Endothelial cell of hepatic sinusoid (primary cell): ENCODE measurements at regions not wholly inside any gene's neighbourhood (a gene's known extent, or its start where the extent isn't known, plus 50 kb on each side); places are given as distances from the start of the nearest gene placed in this dataset.

Source experiments
- in situ Hi-C: cut with HindIII; loops from 2 replicates; pipeline ENCODE4 v1.10.0; 2017; ENCODE audit warnings: low sequenced_read_pairs

DNA sequence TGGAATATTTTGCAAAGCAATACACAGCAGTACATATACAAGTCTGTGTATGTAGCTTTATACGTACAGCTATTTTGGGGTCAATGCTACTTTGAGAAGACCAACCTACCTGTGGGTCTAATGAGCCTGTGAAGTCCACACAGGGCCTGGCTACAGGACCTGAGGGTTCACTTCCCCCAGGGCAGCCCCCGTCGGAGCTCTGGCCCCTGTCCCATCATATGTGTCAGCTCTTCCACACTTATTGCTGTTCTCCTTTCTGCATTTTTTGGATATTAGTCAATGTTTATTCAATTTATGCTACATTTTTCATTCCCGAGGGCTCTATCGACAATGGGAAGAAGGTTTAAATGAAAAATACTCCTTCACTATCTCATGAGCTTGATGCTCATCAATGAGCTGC lies 1473.6 kb downstream of the BRD1 start:
- in situ Hi-C loops = no loop called here

DNA sequence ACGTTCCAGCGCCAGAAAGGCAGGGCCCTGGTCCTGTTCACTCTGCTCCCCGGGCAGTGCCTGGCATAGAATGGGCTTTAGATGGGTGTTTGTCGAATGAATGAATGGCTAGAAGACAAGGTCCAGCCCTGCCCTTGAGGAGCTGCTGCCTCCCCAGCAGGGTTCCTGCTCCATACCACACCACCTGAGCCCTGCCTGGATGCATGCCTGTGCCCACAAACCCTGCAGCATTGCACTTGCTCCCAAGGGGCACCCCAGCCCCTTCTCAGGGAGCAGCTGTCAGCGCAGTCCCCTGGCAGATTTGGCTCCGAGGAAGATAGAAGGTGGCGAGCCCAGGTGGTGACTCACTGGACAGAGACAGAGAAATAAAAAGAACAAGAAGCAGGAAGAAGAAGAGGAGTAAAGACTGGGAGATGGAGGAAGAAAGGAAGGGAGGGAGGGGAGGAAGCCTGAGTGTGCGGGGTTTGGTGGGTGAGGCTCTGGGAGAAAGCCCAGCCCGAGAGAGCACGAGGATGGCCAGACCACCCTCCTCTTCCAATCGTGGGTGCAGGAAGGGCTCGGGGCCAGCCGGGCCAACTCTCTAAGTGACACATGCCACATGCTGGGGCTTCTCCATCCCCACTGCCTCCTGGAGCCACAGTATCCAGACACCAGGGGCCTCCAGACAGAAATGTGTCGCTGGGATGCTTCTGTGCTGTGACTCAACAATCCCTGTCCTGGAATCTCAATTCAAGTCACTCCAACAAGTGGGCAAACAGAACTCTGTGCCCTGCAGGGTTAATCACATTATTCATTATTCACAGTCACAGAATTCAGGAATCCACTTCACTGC lies 1474.3 kb downstream of the BRD1 start:
- in situ Hi-C loops = no loop called here

DNA sequence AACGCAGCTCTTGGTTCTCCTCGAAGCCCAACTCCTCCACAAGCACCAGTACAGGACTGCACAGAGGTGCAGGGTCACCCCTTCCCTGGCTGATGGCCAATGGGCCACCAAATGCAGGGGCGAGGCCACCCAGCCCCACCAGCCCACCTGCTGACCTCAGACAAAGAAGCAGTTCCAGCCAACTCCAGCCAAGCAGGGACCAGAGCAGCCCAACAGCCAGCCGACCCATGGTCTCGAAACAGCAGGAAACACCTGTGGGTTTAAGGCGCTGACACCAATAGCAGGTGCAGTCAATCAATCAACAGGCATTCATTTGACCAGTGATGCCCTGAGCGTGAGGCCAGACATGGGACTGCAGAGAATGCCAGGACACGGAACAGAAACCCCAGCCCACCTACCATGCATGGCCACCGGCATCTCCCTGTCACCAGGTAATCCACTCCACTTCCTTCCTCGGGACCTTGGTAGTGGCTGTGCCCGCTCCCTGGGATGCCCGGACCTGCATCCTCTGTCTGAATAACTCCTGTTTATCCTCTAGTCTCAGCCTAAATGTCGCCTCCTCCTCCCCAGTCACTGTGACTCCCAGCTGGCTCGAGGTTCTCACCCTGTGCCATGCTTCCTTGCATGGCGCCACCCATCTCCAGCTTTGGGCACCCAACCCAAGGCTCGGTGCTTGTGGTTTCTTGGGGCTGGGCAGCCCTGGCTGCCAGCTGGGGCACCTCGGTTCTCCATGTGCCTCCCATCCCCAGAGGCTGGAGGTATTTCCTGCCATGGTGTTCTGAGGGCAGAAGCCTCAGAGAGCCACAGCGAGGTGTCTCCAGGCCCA lies 1475.4 kb downstream of the BRD1 start:
- in situ Hi-C loops = no loop called here

DNA sequence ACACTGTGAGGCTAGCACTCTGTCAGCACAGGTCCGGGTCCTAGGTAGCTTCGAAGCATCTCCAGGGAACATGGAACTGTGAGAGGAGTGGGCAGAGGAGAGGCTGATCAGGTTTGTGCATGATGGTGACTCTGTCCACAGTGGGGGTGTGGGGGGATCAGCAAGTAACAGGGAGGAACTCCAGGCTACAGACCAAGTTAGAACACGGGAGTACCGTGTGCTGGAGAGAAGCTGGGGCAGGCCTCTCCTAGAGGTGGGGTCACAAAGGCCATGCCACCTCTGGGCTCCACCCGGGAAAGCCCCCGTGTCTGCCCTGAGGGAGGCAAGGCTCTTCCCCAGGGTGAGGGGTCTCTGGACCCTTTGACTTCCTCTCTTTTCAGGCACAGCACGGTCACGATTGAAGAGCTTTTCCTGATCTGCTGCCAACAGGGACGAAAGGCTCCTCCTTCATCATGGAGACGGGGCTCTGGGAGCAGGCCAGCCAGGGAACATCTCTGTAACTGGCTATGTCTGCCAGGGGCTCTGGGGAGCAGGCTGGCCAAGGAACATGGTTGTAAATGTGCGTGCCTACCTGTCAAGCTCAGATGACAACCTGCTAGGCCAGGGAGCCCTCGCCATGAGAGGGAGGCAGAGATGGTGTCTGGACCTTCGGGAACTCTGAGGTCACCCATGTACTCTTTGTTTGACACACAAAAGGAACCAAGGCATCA lies 1476.1 kb downstream of the BRD1 start:
- in situ Hi-C loops = no loop called here

DNA sequence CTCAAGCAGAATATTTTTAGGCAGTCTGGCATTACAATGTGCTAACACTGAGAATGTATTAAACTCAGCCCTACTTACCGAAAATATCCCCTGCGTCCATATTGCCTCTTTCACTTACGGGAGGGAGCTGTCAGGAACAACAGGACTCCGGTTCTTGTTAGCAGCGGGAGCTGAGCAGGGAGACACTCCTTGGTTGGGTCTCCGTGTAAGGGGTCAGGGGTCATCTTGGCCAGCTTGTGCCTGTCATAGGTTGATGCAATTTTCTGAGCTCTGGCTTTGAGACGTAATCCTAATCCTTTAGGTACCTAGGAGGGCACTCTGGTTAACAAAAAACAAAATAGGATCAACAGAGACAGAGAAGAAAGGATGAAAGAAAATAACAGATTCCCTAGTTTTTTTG lies 1477.2 kb downstream of the BRD1 start:
- in situ Hi-C loops = no loop called here

DNA sequence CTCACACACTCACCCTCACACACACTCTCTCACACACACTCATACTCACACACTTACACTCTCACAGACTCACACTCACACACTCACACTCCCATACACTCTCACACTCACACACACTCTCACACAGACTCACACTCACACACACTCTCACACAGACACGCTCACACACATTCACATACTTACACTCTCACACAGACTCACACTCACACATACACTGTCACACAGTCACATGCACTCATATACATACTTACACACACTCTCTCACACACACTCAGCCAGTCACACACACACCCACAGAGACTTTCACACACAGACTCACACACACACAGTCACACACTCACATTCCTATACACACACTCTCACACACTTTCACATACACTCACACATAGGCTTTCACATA lies 1478.8 kb downstream of the BRD1 start:
- in situ Hi-C loops = no loop called here

DNA sequence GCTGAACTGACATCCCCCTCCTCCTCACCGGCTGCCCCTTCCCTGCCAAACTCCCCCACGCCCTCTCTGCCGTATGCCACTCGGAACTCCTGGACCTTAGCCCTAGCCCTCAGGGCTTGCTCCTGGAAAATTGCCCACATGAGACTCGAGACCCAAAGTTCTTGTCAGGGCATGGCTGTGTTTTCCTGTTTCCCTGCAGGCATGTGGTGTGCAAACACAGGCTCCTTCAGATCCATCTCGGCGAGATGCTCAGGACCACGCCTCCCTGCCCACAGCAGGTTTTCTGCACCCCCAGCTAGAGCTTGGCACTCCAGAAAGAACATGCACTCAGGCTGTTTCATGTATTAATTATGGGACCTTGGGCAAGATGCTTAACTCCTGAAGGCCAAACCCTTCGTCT lies 1480.4 kb downstream of the BRD1 start:
- in situ Hi-C loops = no loop called here

DNA sequence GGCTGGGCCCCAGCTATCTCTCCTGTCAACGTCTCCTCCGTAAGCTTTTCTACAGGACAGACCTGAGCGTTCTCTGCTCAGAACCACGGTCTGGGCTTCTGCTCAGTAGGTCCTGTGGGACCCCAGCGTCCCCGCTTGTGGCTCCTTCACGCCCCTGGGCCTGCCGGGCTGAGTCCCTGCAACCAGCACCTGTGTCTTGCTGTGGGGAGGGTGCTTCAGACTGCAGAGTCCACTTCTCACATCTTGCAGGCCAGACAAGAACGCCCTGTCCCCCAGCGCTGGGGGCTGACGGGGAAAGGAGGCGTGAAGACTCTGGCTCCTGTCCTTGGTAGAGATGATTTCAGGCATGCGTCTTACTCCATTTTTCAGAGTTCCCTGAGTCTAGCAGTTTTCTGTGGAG lies 1480.8 kb downstream of the BRD1 start:
- in situ Hi-C loops = no loop called here

DNA sequence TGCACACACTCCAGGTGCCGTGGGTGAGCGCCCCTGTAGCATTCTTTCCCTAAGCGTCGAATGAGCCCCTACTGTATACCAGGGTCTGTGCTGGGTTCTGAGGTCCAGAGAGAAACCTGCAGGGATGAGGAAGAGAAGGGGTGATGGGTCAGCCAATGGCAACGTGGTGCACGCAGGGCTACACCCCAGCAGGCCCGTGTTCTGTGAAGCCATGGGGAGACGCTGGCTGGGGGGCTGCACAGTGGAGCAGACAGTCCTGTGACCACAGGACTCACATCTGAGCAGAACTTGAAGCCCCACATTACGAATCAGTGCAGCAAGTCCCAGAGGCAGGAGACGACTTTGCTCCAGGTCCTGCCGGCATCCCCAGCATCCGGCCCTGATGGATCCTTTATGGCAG lies 1481.4 kb downstream of the BRD1 start:
- in situ Hi-C loops = no loop called here

DNA sequence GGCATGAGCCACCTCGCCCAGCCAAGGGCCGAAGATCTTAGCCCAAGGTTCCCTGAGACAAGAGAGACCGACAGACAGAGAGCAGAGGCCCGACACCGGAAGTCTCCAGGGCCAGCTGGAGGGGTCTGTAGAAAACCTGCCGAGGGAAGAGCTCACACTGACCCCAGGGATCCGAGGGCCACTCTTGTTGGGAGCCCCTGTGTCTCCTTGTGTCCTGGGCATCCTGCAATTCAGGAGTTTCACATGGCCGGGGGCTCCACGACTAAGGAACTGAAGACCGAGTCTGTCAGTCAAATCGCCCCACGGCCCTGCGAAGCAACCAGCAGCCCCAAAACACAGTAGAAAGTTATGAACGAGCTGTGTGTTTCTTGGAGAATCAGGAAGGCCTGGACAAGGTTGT lies 1482.0 kb downstream of the BRD1 start:
- in situ Hi-C loops = no loop called here

DNA sequence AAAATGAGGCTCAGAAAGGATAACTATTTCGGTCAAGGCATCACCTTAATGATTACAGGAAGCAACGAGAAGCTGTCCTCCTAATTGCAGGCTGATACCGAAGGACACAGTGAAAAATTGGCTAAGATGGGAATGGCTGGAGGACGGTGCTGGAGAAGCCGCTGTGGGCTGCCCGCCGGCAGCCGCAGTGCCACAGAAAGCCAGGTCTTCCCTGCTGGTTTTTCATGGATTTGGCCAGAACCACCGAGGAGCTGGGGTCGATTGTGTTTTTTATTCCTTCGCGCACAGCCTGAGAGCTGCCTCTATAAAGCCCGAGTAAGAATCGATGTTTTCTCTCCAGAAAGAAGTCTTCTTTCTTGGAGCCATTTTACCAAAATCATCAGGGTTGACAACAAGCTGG lies 1484.2 kb downstream of the BRD1 start:
- in situ Hi-C loops = no loop called here

DNA sequence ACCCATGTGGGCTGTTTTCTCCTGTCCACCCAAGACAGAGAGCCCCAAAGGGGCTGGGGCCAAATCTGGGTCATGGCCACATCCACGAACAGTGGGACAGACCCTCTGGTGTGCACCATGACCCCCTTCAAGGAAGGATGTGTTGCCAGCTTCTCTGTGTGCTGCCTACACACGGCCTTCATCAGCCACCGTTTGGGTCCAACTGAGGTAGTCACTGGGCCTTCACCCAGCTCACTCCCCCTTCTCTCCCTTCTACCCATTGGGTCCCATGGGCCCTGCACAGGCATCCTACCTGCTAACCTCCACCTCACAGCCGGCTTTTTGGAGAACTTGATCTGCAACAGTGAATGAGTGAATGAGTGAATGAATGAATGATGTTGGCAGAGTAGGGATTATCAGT lies 1484.9 kb downstream of the BRD1 start:
- in situ Hi-C loops = no loop called here

DNA sequence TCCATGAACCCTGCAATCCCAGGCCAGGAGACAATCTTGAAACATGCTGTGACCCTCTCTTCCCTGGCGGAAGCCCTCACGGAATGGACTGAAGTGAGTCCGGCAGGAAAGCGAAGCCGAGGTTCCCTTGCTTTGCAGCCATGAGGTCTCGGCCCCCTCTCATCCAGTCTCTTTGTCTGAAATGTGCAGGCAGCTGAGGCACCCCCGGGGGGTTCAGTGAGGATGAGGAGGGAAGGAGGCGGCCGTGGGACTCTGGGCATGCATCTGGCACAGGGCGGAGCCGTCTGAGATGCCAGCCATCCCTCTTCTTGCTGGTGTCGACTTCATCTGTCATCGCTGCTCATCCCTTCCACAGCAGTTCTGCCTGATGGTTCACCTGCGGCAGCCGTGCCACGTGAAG lies 1485.7 kb downstream of the BRD1 start:
- in situ Hi-C loops = no loop called here

DNA sequence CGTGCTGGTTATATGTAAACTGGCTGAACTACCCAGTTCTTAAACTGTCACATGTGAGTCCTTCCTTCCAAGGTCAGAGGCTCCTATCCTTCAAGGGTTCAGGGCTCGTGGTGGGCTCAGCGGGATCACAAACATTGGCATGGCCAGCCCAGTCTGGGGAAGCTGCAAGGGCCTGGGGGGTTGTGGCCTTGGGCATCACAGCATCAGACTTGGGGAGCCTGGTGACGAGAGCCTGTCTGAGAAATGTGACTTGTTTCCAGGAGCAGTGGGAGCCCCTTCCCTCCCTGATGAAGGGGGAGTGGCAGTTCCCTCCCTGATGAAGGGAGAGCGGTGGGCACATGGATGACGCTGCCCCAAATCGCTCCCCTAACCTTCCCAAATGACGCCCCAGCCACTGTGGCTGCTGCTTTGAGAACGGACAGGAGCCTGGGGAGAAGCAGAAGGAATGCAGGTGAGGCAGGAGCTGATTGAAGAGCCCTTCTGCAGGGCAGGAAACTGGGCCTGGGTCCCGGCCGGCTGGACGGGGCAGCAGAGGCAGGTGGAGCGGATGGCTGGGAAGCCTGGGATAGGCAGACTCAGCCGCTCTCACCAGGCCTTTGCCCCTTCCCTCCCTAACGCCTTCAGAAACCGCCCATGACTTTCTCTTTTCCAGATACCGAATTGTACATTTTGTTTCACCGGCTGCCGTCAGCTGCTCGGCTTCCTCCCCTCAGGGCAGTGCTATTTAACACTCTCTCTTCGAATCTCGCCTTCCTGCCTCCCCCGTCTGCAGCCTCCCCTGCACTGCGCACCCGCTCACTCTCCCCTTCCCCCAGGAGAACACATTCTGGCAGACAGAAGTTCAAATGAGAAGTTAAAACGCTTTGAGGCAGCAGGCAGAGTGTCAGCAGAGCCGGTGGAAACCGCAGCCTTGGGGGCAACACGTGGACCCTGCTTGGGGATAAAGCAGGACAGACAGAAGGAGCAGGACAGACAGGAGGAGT lies 1486.7 kb downstream of the BRD1 start:
- in situ Hi-C loops = no loop called here

DNA sequence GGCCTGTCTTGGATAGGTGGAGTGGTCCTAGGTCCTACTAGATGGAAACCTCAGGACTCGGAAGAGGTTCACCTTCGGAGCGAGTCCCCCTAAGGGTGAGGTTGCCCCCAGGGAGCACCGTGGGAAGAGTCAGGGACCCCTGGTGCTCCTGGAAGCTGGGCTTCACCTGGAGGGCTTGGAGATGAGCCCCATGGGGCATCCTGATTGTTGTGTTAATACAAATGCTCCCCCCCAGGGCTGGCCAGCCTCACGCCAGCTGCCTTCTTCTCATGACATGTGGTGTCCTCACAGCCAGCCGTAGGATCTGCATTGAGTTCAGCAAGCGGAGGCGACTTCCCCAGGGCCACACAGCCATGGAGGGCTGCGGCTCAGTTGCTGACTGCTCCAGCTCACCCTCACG lies 1487.5 kb downstream of the BRD1 start:
- in situ Hi-C loops = no loop called here

DNA sequence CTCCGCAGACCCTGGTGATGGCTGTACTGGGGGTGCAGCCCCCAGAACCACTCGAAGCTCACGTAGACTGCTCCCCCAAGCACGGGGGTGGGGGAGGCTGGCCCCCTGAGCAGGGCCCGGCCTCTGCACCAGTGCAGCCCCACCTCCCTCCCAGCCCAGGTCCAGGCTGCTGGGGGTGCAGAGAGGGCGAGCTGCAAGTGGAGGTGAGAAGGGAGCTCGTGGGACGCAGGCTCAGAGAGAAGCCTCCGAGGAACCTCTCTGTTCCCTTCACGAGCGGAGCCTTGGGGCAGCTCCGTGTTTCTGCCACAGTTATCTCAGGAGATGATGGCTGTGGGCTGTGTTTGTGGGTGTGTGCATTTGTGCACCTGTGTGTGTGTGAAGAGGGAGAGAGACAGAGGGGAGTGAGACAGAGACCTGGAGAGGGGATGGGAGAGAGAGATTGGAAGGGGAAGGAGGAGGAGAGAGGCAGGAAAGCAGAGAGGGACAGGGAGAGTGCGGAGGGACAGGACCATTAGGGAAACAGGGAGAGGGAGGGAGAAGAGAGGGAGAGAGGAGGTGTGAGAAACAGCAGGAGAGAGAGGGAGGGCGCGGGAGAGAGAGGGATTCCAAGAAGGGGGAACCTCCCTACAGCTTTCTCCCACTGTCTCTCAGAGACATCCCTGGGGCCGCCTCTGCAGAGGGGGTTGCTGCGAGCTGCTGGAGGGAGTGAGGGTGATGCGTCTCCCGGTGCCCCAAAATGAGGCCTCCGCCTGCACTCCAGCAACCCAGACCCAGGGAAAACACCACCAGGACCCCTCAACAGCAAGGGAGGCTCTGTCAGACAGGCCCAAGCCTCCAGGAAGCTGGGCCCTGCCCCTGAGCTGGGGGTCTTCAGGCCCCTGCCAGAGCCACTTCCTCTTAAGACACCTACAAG lies 1488.6 kb downstream of the BRD1 start:
- in situ Hi-C loops = no loop called here

DNA sequence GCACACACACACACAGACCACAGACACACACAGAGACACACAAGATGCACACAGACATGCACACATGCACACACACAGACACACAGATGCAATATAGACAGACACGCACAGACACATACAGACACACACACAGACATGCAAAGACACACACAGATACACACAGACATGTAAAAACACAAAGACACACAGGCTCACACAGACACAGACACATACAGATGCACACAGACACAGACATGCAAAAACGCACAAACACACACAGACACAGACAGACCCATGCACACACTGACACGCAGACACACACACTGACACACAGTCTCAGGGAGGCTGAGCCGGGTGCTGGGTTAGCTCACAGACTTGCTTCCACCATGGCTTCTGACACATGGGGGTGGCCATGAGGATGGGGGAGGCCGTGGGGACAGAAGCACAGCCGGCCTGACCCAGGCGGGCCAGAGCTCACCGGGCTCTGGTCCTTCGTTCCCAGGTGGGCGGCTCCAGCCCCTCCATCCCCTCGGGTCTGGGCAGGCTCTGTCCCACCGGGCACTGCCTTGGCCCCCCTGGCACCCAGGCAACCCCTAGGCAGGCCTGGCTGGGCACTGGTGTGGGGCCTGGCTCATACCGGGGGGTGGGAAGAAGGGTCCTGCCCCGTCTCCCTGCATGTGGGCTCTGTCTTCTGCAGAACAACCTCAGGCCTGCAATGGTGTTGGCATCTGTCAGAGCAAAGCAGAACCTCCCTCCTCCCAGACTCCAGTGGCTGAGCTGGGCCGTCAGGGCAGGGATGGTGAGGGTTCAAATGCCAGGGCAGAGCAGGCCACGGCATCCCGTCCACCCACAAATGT lies 1489.5 kb downstream of the BRD1 start:
- in situ Hi-C loops = no loop called here

DNA sequence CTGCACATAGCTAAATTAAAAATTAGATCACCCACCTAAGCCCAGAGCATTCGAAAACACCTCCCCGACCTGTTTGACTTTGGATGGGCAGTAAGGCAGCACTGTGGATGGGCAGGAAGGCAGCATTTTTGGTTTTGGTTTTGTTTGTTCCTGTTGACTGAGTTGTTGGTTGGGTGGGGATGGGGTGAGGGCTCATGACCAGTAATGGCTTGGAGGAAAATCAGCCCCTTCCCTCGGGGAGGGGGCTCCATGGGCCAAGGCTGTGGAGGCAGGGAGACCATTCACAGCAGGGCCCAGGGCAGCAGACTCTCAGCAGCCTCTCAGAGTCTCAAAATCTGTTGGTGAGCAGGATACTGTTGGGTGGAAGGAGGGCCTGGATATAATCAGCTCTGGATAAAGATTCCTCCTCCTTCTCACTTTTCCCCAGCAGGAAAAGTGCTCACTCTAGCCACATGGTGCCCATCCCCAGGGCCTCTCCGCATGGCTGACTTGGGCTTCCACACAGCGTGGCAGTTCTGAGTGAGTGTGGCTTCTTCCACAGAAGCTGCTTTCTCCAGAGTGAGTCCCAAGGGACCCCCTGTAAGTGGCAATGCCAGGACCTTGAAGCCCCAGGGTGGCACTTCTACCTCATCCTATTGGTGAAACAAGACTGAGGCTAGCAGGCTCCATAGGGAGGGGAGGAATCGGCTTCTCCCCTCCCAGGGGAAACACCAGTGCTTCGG lies 1491.2 kb downstream of the BRD1 start:
- in situ Hi-C loops = no loop called here
